ENCODE measurements at regions not wholly inside any gene's neighbourhood (a gene's known extent, or its start where the extent isn't known, plus 50 kb on each side); places are given as distances from the start of the nearest gene placed in this dataset.

DNA sequence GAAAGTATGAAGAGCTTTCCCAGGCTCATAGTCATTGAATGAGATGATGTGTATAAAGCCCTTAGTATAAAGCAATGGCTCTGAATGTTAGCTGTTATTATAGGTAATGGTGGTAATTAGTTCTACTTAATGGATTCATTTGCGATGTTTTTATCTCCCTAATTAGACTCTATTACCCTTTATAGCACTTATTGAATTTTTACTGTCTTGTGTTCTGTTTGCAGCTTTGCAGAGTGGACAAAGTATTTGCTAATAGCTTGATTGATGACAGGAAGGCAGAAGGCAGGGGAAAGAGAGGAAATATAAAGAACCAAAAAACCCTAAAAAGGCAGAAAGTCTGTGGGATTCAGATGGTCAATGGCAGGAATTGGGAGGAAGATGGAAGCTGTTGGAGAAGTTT, 524.4 kb upstream of the SPRY2 start (continued):
- TF ChIP-seq GATAD2B (conservative IDR thresholded peaks at IDR 0.05; ENCODE audit: low read depth) (no peak), TCF12 (IDR thresholded peaks at IDR 0.05; ENCODE audit: low read depth, low read length) (no peak)

- BruUV-seq (replicated peaks): no TSS peak
- Histone ChIP-seq H3K4me1 (ENCODE audit: control insufficient read depth, insufficient read depth, low read length) (no peaks in the 10 kb centered on the region), H3K4me2 (ENCODE audit: control insufficient read depth, insufficient read depth) (no peak overlapping the region), H3K36me3 (ENCODE audit: control insufficient read depth in 2 of 2, insufficient read depth in 2 of 2, low read length in 1 of 2) (no peaks in the 10 kb centered on the region), H2AFZ (ENCODE audit: control insufficient read depth, low read depth, low read length) (no peak overlapping the region), H3K27me3 (replicated peaks in 1 of 2; ENCODE audit: control insufficient read depth in 2 of 2, insufficient read depth in 2 of 2, low read length in 1 of 2) (no peaks in the 10 kb centered on the region), H4K20me1 (ENCODE audit: control insufficient read depth, insufficient read depth) (no peaks in the 10 kb centered on the region), H3K27ac (ENCODE audit: control insufficient read depth, insufficient read depth) (no peak overlapping the region), H3K9me3 (replicated peaks; ENCODE audit: control insufficient read depth, insufficient read depth, low read length) (no peaks in the 10 kb centered on the region), H3K4me3 (no peak overlapping the region), H3K79me2 (ENCODE audit: control insufficient read depth, insufficient read depth, low read length) (no peaks in the 10 kb centered on the region), H3K9ac (ENCODE audit: control insufficient read depth, insufficient read depth, low read length) (no peak overlapping the region)
- CTCF ChIA-PET: no interaction called here
- intact Hi-C loops (cut with micrococcal nuclease; ENCODE audit: unreplicated experiment) (no loop called here), in situ Hi-C loops (cut with MboI) (no loop called here)
- RAD21 ChIA-PET (ENCODE audit: unreplicated experiment): no interaction called here
- SMC1A ChIA-PET (ENCODE audit: uncharacterized antibody, unreplicated experiment): interaction anchor here (0.8 to 1.0 kb wide), 2 partner anchors 9 to 113 kb away, joined by 3 read pairs; no protein-coding TSS in a partner anchor
- DNase-seq (ENCODE audit: low read depth, low spot score): no peak
- 33% methylated on average over 4 of the region's 4 CpGs for WGBS (ENCODE audit: insufficient coverage, insufficient replicate concordance, low lambda C conversion rate, missing lambda C conversion rate)
- no peak for FAIRE-seq
- POLR2A ChIA-PET: no interaction called here
- ATAC-seq: peak; percentile 46
- no peak for TF ChIP-seq EP300 (IDR thresholded peaks at IDR 0.05; ENCODE audit: borderline replicate concordance in 1 of 2, control insufficient read depth in 1 of 2, low read depth in 2 of 2, low read length in 2 of 2)
- no peak for TF ChIP-seq RELA (IDR thresholded peaks at IDR 0.05; ENCODE audit: borderline replicate concordance, partially characterized antibody)
- TF ChIP-seq PAX5 (IDR thresholded peaks at IDR 0.05; ENCODE audit: borderline replicate concordance, low read depth, low read length): no peak
- TF ChIP-seq BACH1 (IDR thresholded peaks at IDR 0.05; ENCODE audit: borderline replicate concordance): no peak
- TF ChIP-seq NFXL1 (IDR thresholded peaks at IDR 0.05; ENCODE audit: borderline replicate concordance): no peak
- TF ChIP-seq TCF3 (IDR thresholded peaks at IDR 0.05; ENCODE audit: borderline replicate concordance, insufficient read depth, low read depth, low read length): no peak
- TF ChIP-seq STAT3 (IDR thresholded peaks at IDR 0.05; ENCODE audit: low read depth, low read length): no peak
- TF ChIP-seq RFX5 (IDR thresholded peaks at IDR 0.05; ENCODE audit: low read depth, low read length): no peak
- no peak for TF ChIP-seq ASH2L (IDR thresholded peaks at IDR 0.05; ENCODE audit: borderline replicate concordance, low read depth)
- no peak for TF ChIP-seq ZBTB11 (CRISPR knock-in tag; IDR thresholded peaks at IDR 0.05)
- TF ChIP-seq POLR2A (IDR thresholded peaks at IDR 0.05; ENCODE audit: low read depth, low read length): no peak
- TF ChIP-seq SP1 (IDR thresholded peaks at IDR 0.05; ENCODE audit: low read depth, low read length): no peak
- TF ChIP-seq KLF5 (IDR thresholded peaks at IDR 0.05; ENCODE audit: partially characterized antibody): no peak
- TF ChIP-seq MEF2B (IDR thresholded peaks at IDR 0.05; ENCODE audit: partially characterized antibody, poor library complexity, severe bottlenecking): no peak
- no peak for TF ChIP-seq BRCA1 (IDR thresholded peaks at IDR 0.05; ENCODE audit: low read depth, low read length)
These were observed 521.5 kb upstream of the SPRY2 start for GRCh38 chr13:80862456-80862855.

Measured in GM12878 (cell line).